ENCODE measurements at regions not wholly inside any gene's neighbourhood (a gene's known extent, or its start where the extent isn't known, plus 50 kb on each side); places are given as distances from the start of the nearest gene placed in this dataset.
A peak's percentile ranks its signal among the peaks of the same experiment; 100 is the strongest.
"Not testable (repeated sequence)": the region's sequence is repeated elsewhere in the genome, so short reads cannot be mapped to it uniquely, and the experiment has no call there.

DNA sequence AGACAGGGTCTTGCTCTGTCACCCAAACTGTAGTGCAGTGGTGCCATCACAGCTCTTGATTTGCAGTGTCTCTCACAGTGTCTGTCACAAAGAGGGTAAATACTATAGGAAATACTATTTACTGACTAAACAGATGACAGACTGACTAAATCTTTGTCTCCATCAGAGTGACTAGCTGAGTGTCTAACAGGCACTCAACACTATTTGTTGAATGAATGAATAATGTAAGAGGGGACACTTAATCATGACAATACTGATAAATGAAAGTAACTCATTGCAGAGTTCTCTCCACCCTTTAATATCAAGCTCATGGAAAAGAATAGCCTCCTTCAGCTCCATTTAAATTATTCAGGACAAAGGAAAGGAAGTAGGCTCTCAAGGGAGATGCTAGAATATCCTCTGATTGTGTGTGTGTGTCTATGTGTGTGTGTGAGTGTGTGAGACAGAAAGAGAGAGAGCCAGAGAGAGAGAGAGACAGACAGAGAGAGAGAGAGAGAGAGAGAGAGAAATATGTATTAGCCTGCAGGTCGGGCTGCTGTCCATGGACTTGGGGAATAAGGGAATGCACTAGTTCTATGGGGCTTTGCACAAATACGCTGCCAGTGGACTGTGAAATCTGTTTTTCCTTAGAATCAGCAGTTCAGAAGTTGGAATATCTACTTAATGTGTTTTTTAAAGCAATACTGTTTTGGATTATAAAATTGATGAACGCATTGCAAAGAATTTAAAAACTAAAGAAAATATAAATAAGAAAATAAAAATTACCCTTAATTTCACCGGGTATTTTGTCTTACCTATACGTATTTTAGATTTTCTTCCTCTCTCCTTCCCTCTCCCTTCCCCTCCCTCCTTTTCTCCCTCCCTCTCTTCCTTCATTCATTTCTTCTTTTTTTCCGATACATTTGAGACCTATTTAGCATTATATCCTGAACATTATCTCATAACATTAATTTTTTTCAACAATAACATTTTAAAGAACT, 132.9 kb upstream of the LRIG1 start:
- peak; percentile 82 for DNase-seq

DNA sequence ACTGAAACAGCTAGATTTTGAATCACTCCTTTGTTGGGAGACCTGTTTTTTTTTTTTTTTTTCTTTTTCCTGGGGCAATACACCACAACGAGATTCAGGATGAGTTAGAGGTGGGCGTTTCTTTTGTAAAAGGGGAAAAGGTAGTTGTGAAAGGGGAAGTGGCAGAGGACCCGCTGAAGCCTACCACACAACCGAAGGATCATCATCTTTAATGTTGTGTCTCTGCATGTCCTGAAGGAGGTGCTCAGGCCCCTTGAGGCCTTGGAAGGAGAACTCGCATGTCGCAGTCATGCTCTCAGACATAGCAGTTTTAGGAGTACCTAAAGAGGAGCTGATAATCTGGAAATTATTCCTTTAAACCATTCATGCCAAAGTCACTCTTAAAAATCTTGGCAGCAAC, 137.9 kb upstream of the LRIG1 start:
- no peak for DNase-seq

GRCh38 chr3:66639809-66640356, 139.1 kb upstream of the LRIG1 start:
- no peak for DNase-seq

- DNase-seq: peak; percentile 10
These were observed 141.2 kb upstream of the LRIG1 start for GRCh38 chr3:66642019-66642418.

DNA sequence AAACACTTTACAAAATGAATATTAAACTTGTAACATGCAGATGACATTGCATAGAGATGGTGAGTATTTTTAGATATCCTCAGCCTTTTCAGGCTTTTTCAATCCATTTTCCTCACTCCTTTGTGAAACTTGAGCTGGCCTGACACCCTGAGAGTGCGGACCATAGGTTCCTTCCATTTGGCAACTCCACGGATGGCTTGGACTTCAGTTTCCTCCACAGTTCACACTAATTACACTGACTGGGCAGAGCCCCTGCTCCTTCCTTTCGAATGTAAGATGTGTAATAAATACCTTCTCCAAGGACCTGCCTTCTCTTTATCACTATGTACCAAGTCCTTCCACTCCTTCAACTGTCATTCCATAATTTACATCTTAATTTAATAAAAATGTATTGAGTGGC, 141.7 kb upstream of the LRIG1 start:
- no peak for DNase-seq

DNA sequence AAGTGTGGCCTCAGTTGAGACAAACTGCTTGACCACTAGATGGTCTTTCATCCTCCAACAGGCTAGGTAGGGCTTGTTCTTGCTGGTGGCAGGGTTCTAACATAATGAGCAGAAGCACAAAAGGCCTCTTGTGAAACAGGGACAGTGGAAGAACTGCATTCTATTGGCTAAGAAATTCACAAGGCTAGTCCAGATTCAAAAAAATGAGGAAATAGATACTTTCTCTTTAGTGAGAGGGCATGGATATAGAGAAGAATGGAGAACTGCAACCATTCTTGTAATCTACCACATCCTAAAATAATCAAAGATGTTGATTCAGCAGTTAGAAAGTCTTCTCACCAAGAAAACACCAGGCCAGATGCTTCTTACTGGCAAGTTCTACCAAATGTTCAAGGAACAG, 143.7 kb upstream of the LRIG1 start:
- no peak for DNase-seq

- DNase-seq: no peak
These were observed 148.2 kb upstream of the LRIG1 start for GRCh38 chr3:66648975-66649374.

- DNase-seq: not testable (repeated sequence)
These were observed 150.7 kb upstream of the LRIG1 start for GRCh38 chr3:66651520-66651919.

- not testable (repeated sequence) for DNase-seq
These were observed 151.3 kb upstream of the LRIG1 start for GRCh38 chr3:66652100-66652499.

DNA sequence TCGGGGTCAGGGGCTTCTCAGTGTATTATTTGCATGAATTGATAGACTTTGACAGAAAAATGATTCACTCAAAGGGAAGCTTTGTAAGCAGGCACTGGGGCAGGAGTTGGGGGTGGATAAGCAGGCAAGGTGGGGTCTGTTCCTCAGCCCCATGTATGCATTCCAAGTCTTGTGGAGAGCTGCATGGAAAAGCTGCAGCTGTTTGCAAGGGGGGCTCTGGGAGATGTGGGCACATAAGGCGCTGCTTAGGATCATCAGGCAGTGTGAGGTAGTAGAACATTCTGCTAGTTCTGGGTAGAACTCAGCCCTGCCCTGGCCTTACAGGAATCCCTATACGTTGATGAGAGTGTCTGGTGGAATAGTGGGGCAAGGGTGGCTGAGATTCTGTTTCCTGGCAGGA, 154.2 kb upstream of the LRIG1 start:
- DNase-seq: no peak

DNA sequence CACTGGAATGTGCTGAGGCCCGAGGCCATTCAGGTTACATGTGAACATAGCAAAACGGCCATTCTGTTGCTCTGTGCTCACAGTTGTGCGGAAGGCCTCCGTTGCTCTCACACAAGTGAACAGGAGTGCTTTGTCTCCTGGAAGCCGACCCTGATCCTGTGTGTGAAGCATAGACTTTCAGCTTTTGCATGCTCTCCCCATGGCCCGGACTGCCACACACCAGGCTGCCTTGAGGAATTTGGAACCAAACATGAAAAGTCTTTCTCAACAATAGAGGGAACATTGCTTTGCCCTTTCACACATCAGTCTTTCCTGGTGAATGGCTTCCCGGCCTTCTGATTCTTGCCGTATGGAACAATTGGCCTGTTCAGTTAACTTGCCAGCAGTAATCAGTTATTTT, 154.8 kb upstream of the LRIG1 start:
- DNase-seq: no peak

DNA sequence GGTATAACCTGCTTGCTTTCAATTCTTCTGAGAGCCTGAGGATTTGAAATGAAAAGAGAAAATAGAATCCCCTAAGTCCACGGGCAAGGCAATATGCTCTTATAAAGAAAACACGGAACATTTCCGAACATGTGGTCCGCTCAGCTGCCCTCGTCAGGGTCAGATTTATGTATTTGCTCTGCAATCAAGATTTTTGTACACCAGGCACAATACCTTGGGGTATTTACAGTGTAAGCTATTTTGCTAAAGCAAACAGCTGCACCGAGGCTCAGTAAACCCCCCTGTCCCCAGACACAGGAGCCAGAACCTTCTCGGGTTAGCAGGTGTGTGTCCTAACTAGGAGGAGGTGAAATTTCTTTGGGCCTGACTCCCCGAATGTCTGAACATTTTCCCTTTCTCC, 155.8 kb upstream of the LRIG1 start:
- peak; percentile 4 for DNase-seq

DNA sequence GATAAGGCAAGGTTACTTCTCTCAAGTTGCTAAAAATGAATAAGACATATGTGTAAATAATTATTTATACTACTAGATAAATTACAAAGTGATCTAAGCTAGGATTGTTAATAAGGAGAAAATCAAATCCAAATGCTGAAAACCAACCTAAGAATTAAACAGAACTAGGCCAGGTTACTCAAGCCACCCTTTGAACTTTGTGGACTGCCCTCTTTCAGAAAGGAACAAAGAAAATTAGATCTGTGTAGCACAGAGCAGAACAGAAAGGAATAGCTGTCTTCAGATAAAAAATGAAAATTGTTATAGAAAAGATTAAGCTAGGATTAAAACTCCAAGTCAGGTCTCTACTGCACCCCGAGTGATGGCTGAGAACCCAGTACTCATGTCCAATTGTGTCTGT, 158.2 kb upstream of the LRIG1 start:
- no peak for DNase-seq

GRCh38 chr3:66661628-66662027, 160.8 kb upstream of the LRIG1 start:
- no peak for DNase-seq

DNA sequence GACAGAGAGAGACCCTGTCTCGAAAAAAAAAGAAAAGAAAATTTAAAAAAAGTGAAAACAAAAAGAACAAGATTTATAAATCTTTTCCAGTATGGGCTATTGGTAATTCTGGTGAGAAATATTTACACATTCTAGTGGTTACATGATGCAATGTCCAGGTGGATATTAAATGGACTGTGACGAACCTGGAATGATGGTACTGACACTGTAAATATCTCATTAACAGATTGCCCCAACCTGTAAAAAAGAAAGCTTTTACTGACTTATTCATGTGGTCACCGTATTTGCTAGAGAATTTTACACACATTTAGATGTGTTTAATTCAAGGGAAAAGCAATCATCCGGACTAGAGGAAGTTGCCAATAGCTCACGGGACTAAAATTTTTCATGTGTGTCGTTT, 162.1 kb upstream of the LRIG1 start:
- DNase-seq: no peak

- no peak for DNase-seq
These were observed 164.3 kb upstream of the LRIG1 start for GRCh38 chr3:66665021-66665695.

GRCh38 chr3:66666362-66666761, 165.5 kb upstream of the LRIG1 start:
- no peak for DNase-seq

DNA sequence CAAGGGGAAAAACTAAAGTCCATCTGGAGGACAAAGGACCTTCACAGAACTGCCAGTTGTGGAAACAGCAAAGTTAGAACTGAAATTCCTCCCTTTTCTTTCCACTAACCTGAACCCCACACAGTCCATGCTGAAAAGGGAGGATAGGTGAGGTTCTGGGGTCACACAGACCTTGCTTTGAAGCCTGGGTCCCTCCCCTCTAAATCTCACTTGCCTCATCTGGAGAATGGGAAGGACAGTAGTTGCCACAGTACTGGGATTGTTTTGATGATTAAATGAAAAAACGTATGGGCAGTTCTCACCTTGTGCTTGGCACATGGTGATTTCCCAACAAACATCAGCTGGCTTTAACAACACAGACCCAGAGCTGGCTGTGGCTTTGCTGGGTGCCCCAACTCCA, 166.4 kb upstream of the LRIG1 start:
- no peak for DNase-seq

DNA sequence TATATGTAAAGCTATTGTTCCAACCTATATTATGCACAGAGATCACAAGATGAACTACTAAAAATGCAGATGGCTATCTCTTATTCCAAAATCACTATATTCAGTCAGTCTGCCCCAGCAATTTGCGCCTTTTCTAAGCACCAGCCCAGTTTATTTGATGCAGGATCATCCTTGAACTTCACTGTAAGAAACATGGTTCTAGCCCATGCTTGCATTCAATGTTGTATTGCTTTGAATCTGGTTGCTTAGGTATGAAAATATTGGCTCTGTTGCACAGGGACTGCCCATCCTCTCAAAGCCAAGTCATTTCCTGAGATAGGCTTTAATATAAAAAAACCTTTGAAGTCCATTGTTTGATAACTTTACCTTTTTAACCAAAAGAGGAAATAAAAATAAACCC, 170.5 kb upstream of the LRIG1 start:
- no peak for DNase-seq

GRCh38 chr3:66672830-66673229, 172.0 kb upstream of the LRIG1 start:
- no peak for DNase-seq

DNA sequence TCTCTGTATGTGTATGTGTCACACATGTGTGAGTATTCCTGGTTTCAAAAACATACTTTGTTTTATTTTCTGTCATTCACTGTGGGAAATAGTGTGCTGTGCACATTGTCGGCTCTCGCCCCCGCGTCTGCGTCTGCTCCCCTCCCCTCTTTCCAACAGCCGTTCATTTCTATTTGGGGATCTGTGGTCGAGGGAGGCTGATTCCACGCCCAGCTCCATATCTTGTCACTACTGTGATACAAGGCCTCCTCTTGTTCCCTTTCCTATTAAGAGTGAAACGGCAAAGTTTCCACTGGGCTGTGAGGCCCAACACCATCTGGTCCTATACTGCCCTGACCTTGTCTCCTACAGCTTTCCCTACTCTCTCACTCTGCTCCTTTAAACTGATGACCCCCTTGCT, 172.5 kb upstream of the LRIG1 start:
- no peak for DNase-seq

- DNase-seq: no peak
These were observed 174.5 kb upstream of the LRIG1 start for GRCh38 chr3:66675366-66675765.

- DNase-seq: no peak
These were observed 191.4 kb upstream of the LRIG1 start for GRCh38 chr3:66692042-66692765.

All from NCI-H510A treated with DMSO at 0.1 percent for 48 hours (cell line).